B cell (primary cell): ENCODE measurements at regions not wholly inside any gene's neighbourhood (a gene's known extent, or its start where the extent isn't known, plus 50 kb on each side); places are given as distances from the start of the nearest gene placed in this dataset.

ENCODE experiments used
- EZH2 ChIP-seq: IDR thresholded peaks from 2 replicates; pipeline ENCODE4 v1.6.1; 2012; ENCODE audit warnings: borderline replicate concordance, low read depth, mild to moderate bottlenecking, moderate library complexity, low read length; ENCODE audit not compliant: insufficient read depth, poor library complexity, severe bottlenecking
- TF ChIP-seq, protein P1 (sequence below): fragments of 200-600 bp; IDR thresholded peaks from one replicate; pipeline ENCODE4 v1.8.0; 2022; ENCODE audit warnings: antibody characterized with exemption, mild to moderate bottlenecking

DNA sequence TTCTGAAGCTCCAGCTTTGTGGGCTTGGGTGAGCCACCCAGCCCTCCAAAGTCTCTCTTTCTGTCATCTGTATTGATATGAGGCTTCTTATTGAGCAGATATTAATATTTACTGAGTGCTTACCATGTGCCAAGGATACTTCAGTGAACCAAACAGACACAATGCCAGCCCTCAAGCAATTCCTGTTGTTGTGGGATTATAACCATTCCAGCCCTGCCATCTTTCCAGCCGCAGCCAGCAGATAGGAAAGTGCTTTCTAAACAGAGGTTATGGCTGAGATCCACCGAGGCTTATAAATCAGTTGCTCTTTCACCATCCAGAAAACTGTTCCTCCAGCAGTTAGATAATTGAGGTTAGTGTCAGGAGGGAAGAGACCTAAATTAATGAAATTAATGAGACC, 137.7 kb upstream of the ALDH1B1 start:
- TF ChIP-seq, protein P1, sequence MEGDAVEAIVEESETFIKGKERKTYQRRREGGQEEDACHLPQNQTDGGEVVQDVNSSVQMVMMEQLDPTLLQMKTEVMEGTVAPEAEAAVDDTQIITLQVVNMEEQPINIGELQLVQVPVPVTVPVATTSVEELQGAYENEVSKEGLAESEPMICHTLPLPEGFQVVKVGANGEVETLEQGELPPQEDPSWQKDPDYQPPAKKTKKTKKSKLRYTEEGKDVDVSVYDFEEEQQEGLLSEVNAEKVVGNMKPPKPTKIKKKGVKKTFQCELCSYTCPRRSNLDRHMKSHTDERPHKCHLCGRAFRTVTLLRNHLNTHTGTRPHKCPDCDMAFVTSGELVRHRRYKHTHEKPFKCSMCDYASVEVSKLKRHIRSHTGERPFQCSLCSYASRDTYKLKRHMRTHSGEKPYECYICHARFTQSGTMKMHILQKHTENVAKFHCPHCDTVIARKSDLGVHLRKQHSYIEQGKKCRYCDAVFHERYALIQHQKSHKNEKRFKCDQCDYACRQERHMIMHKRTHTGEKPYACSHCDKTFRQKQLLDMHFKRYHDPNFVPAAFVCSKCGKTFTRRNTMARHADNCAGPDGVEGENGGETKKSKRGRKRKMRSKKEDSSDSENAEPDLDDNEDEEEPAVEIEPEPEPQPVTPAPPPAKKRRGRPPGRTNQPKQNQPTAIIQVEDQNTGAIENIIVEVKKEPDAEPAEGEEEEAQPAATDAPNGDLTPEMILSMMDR: no peak
- no peak for TF ChIP-seq EZH2
